ENCODE measurements at regions not wholly inside any gene's neighbourhood (a gene's known extent, or its start where the extent isn't known, plus 50 kb on each side); places are given as distances from the start of the nearest gene placed in this dataset.

DNA sequence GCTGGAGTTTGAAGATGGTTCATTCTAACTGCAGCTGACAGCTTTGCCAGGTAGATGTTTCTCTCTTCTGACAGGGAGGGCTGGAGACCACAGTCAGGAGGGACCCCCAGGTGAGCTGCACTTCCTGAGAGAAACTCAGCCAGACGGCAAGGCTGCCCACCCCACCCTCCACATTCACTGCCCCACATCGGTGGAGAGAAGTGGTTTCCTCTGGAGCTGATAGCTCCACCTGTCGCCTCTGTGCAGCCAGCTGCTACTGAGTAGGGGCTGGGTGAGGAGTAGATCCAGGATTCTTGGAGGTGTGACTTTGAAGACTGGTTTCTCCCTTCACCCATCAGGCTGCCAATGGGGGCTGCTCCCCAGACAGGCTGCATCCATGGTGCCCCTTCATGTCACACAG is 175.0 kb downstream of the CARTPT start:
- TF ChIP-seq, protein P1, sequence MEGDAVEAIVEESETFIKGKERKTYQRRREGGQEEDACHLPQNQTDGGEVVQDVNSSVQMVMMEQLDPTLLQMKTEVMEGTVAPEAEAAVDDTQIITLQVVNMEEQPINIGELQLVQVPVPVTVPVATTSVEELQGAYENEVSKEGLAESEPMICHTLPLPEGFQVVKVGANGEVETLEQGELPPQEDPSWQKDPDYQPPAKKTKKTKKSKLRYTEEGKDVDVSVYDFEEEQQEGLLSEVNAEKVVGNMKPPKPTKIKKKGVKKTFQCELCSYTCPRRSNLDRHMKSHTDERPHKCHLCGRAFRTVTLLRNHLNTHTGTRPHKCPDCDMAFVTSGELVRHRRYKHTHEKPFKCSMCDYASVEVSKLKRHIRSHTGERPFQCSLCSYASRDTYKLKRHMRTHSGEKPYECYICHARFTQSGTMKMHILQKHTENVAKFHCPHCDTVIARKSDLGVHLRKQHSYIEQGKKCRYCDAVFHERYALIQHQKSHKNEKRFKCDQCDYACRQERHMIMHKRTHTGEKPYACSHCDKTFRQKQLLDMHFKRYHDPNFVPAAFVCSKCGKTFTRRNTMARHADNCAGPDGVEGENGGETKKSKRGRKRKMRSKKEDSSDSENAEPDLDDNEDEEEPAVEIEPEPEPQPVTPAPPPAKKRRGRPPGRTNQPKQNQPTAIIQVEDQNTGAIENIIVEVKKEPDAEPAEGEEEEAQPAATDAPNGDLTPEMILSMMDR (IDR thresholded peaks at IDR 0.05) = no peak
- TF ChIP-seq POLR2A (IDR thresholded peaks at IDR 0.05) = no peak
- intact Hi-C loops (cut with DNase I; ENCODE audit: low total_unique reads) = no loop called here
- Histone ChIP-seq H3K9me3 (no peaks in the 10 kb centered on the region), H3K27me3 (no peaks in the 10 kb centered on the region), H3K27ac (no peak overlapping the region), H3K4me1 (peaks cover 7% of the 10 kb centered on the region), H3K36me3 (ENCODE audit: low read depth, missing control alignments) (no peaks in the 10 kb centered on the region), H3K4me3 (no peak overlapping the region)
- no peak for DNase-seq
- 64 to 81% methylated on average over 2 to 3 of the region's 3 CpGs for WGBS, 2 donors

DNA sequence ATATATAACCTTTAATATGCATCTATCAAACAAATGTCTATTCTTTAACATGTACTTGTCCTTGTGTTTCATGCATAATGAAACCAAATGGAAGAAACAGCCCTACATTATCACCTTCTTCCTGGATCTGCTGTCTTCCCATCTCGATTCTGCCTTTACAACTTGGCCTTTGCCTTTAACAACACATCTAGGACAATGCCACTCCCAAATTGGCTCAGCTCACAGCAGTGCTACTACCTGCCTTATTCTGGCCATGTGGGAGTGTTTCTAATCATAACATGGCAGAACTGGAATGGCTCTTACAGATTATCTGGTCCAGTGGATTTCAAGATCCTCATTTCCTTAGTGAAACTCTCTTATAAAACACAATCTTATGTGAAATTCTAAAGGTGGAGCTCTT is 176.5 kb downstream of the CARTPT start:
- Histone ChIP-seq H3K36me3 (ENCODE audit: low read depth, missing control alignments) (no peaks in the 10 kb centered on the region), H3K27ac (no peak overlapping the region), H3K4me1 (peaks cover 7% of the 10 kb centered on the region), H3K4me3 (no peak overlapping the region), H3K9me3 (no peaks in the 10 kb centered on the region), H3K27me3 (no peaks in the 10 kb centered on the region)
- intact Hi-C loops (cut with DNase I; ENCODE audit: low total_unique reads) = no loop called here
- no peak for TF ChIP-seq POLR2A (IDR thresholded peaks at IDR 0.05)
- TF ChIP-seq, protein P1 (IDR thresholded peaks at IDR 0.05) = no peak
- WGBS, 2 donors = 81 to 89% methylated on average over 1 of the region's 1 CpG
- no peak for DNase-seq

DNA sequence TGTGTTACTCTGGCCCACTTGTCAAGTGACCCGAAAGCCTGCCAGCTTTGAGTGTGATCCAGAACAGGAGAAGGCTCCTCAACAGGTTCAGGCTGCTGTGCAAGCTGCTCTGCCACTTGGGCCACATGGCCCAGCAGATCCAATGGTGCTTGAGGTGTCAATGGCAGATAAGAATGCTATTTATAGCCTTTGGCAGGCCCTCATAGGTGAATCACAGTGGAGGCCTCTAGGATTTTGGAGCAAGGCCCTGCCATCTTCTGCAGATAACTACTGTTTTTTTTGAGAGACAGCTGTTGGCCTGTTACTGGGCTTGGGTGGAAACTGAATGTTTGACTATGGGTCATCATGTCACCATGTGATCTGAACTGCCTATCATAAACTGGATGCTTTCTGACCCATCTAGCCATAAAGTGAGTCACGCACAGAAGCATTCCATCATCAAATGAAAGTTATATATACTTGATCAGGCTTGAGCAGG is 180.8 kb downstream of the CARTPT start:
- Histone ChIP-seq H3K27me3 (no peaks in the 10 kb centered on the region), H3K9me3 (no peaks in the 10 kb centered on the region), H3K4me1 (no peaks in the 10 kb centered on the region), H3K36me3 (ENCODE audit: low read depth, missing control alignments) (no peaks in the 10 kb centered on the region), H3K4me3 (no peak overlapping the region), H3K27ac (no peak overlapping the region)
- no peak for DNase-seq
- intact Hi-C loops (cut with DNase I; ENCODE audit: low total_unique reads) = no loop called here
- TF ChIP-seq, protein P1 (IDR thresholded peaks at IDR 0.05) = no peak
- TF ChIP-seq POLR2A (IDR thresholded peaks at IDR 0.05) = no peak
- WGBS, 2 donors = 100% methylated on average over 1 to 2 of the region's 2 CpGs

DNA sequence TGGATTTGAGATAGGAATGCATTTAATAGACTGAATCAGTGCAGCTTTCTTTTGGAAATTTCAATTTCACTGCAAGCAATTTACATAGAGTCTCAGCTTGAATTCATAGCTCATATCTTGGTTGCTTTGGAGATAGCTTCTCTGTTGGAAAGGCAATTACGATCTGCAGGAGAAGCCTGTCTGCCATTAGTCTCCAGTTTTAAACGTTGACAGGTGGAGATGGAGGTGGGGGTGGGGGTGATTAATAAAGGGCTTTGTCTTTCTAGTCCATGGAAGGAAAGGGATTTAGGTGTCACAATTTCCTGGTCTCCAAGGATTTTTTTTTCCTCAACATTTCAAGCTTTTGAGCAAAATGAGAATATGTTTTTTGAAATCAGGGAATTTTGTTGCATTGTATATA is 184.7 kb downstream of the CARTPT start:
- no peak overlapping the region for H3K4me3 ChIP-seq
- intact Hi-C loops (cut with DNase I; ENCODE audit: low total_unique reads) = no loop called here
- H3K9me3 ChIP-seq = no peaks in the 10 kb centered on the region
- TF ChIP-seq, protein P1 (IDR thresholded peaks at IDR 0.05) = no peak
- no peak for TF ChIP-seq POLR2A (IDR thresholded peaks at IDR 0.05)
- H3K27me3 ChIP-seq = no peaks in the 10 kb centered on the region
- H3K36me3 ChIP-seq (ENCODE audit: low read depth, missing control alignments) = no peaks in the 10 kb centered on the region
- no peaks in the 10 kb centered on the region for H3K4me1 ChIP-seq
- H3K27ac ChIP-seq = no peak overlapping the region
- WGBS, 2 donors = 42 to 44% methylated on average over 2 of the region's 2 CpGs
- DNase-seq = no peak

DNA sequence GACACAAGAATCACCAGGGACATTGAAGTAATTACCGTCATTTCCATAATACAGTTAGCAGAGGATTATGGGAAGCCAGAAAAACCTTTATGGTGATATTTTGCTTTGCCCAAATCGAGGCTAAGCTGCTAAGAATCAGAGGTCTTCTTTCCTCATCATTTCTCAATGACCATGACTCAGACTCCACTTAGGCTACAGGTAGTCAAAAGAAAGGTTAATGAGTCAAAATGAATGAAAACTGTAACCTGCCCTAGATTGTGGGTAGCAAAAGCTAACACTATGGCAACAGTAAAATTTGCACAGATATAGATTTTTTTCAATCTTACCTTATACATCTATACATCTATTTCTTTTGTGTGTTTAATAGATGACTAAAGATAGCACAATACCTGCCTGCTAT is 185.8 kb downstream of the CARTPT start:
- H3K36me3 ChIP-seq (ENCODE audit: low read depth, missing control alignments) = no peaks in the 10 kb centered on the region
- no peak for TF ChIP-seq POLR2A (IDR thresholded peaks at IDR 0.05)
- TF ChIP-seq, protein P1 (IDR thresholded peaks at IDR 0.05) = no peak
- no peaks in the 10 kb centered on the region for H3K4me1 ChIP-seq
- no peaks in the 10 kb centered on the region for H3K9me3 ChIP-seq
- 95% methylated on average over 2 of the region's 2 CpGs for WGBS, 2 donors
- no peak overlapping the region for H3K4me3 ChIP-seq
- intact Hi-C loops (cut with DNase I; ENCODE audit: low total_unique reads) = no loop called here
- H3K27ac ChIP-seq = no peak overlapping the region
- DNase-seq = no peak
- no peaks in the 10 kb centered on the region for H3K27me3 ChIP-seq

All from testis (tissue), 2 donors.